K562 (cell line): ENCODE measurements at regions not wholly inside any gene's neighbourhood (a gene's known extent, or its start where the extent isn't known, plus 50 kb on each side); places are given as distances from the start of the nearest gene placed in this dataset.

ENCODE experiments used
- ATAC-seq: fragments of 200-7000 bp; cut with Tn5 transposase; 3 replicates; pipeline ENCODE4 v1.9.1; 2020; ENCODE audit warnings: moderate library complexity
- BruUV-seq: library from RNA; stranded (reverse); fragments of 400-500 nt; replicated peaks from 2 replicates; lab custom pipeline; 2021; lab: Mats Ljungman, UMichigan
- CTCF ChIA-PET: fragments of 300-600 bp; formaldehyde crosslinking; extraction: SDS; loops from one replicate; lab custom pipeline; 2021; ENCODE audit warnings: low intra/inter-chr PET ratio; lab: Yijun Ruan, JAX
- POLR2A ChIA-PET: fragments of 300-600, 350-650 bp; sonication (Branson Sonifier 250); formaldehyde crosslinking; extraction: SDS; loops from one replicate; lab custom pipeline; 2021; ENCODE audit warnings: antibody characterized with exemption, inconsistent platforms; lab: Yijun Ruan, JAX
- DNase-seq, 4 experiments: peaks; one replicate each; pipeline versions ENCODE4 v3.0.0 to v3.0.0-alpha.2; 2011 to 2018; ENCODE audit warnings: low spot score in 3 of 4, mixed read lengths in 3 of 4; ENCODE audit errors: extremely low read depth in 1 of 4
- FAIRE-seq: peaks from 2 replicates; lab custom pipeline; 2011; peaks lifted over from hg19 to GRCh38; lab: Jason Lieb, UNC
- H2AFZ ChIP-seq: 2 replicates; pipeline ENCODE4 v1.6.0; 2011; ENCODE audit warnings: low read depth, low read length, control low read depth, inconsistent platforms
- H3K27ac ChIP-seq: fragments of 200-600 bp; 3 replicates; pipeline ENCODE4 v1.8.0; 2011; ENCODE audit warnings: low read depth, mild to moderate bottlenecking, control low read depth, inconsistent platforms, low read length, moderate library complexity, mixed read lengths; ENCODE audit errors: extremely low read depth
- H3K27me3 ChIP-seq, 2 experiments: fragments of 300-600 bp in 1 of 2; 2 replicates in 1 of 2; 3 replicates in 1 of 2; pipeline versions ENCODE4 v1.6.0 to v1.8.0; 2011; ENCODE audit warnings: inconsistent platforms in 2 of 2, low read length in 2 of 2, mild to moderate bottlenecking in 1 of 2, mixed read lengths in 1 of 2, moderate library complexity in 1 of 2; ENCODE audit not compliant: control insufficient read depth in 2 of 2, insufficient read depth in 2 of 2
- H3K36me3 ChIP-seq: fragments of 300-600 bp; 3 replicates; pipeline ENCODE4 v1.8.0; 2011; ENCODE audit warnings: mild to moderate bottlenecking, low read length, inconsistent platforms; ENCODE audit not compliant: control insufficient read depth, insufficient read depth
- H3K4me1 ChIP-seq, 2 experiments: fragments of 200-600 bp in 1 of 2; replicated peaks in 1 of 2; 2 replicates in 1 of 2; 3 replicates in 1 of 2; pipeline versions ENCODE4 v1.5.1 to v1.8.0; 2011; ENCODE audit warnings: inconsistent platforms in 2 of 2, low read length in 2 of 2, mild to moderate bottlenecking in 1 of 2, mixed read lengths in 1 of 2, moderate library complexity in 1 of 2; ENCODE audit not compliant: control insufficient read depth in 2 of 2, insufficient read depth in 2 of 2
- H3K4me2 ChIP-seq: 2 replicates; pipeline ENCODE4 v1.6.1; 2011; ENCODE audit warnings: low read length, control low read depth, inconsistent platforms, mixed read lengths; ENCODE audit not compliant: insufficient read depth
- H3K4me3 ChIP-seq: fragments of 200-600 bp; sonication (generic), shearing (Covaris generic); 2 replicates; pipeline ENCODE4 v1.5.1; 2016; ENCODE audit warnings: control low read depth, inconsistent platforms
- H3K79me2 ChIP-seq: fragments of 200-600 bp; 3 replicates; pipeline ENCODE4 v1.8.0; 2011; ENCODE audit warnings: low read length, inconsistent platforms; ENCODE audit not compliant: control insufficient read depth, insufficient read depth
- H3K9ac ChIP-seq, 2 experiments: 2 replicates each; pipeline versions ENCODE4 v1.6.0 to v1.6.1; 2011; ENCODE audit warnings: low read depth in 2 of 2, low read length in 2 of 2, control low read depth in 1 of 2, inconsistent platforms in 1 of 2, mild to moderate bottlenecking in 1 of 2, mixed read lengths in 1 of 2; ENCODE audit not compliant: insufficient read depth in 1 of 2
- H3K9me1 ChIP-seq: one replicate; pipeline ENCODE4 v1.6.0; 2011; ENCODE audit warnings: inconsistent platforms, mild to moderate bottlenecking, low read length, moderate library complexity; ENCODE audit not compliant: control insufficient read depth, insufficient read depth
- H3K9me3 ChIP-seq: replicated peaks from 2 replicates; pipeline ENCODE4 v1.5.1; 2011; ENCODE audit warnings: low read depth, low read length, inconsistent platforms; ENCODE audit not compliant: control insufficient read depth, insufficient read depth
- H4K20me1 ChIP-seq: replicated peaks from 2 replicates; pipeline ENCODE4 v1.6.1; 2011; ENCODE audit warnings: low read length, inconsistent platforms, mixed read lengths; ENCODE audit not compliant: control insufficient read depth, insufficient read depth
- BCL6 ChIP-seq: fragments of 250-450 bp; sonication (Bioruptor Pico); IDR thresholded peaks from 2 replicates; pipeline ENCODE4 v1.4.0; 2020
- BRF1 ChIP-seq: IDR thresholded peaks from 3 replicates; pipeline ENCODE4 v1.6.1; 2011; ENCODE audit warnings: borderline replicate concordance, mild to moderate bottlenecking; ENCODE audit not compliant: insufficient read length; ENCODE audit errors: extremely low read depth
- EHMT2 ChIP-seq: fragments of 450-650 bp; IDR thresholded peaks from 2 replicates; pipeline ENCODE4 v1.6.1; 2018; ENCODE audit warnings: antibody characterized with exemption
- RNF219 ChIP-seq: fragments of 250-450 bp; sonication (Bioruptor Pico); IDR thresholded peaks from 2 replicates; pipeline ENCODE4 v1.5.0; 2022; ENCODE audit warnings: mild to moderate bottlenecking
- TAF9B ChIP-seq: fragments of 450-650 bp; IDR thresholded peaks from 2 replicates; pipeline ENCODE4 v1.6.1; 2018; ENCODE audit warnings: mild to moderate bottlenecking; ENCODE audit not compliant: partially characterized antibody
- UBTF ChIP-seq, 2 experiments: IDR thresholded peaks; 2 replicates each; pipeline ENCODE4 v1.6.1; 2012; ENCODE audit warnings: improper control_type of control experiment in 2 of 2, low read depth in 2 of 2, low read length in 2 of 2, borderline replicate concordance in 1 of 2
- ZFX ChIP-seq: sonication (generic); formaldehyde crosslinking; IDR thresholded peaks from 2 replicates; pipeline ENCODE4 v1.8.0; 2022; ENCODE audit warnings: mild to moderate bottlenecking, missing genetic modification reagents, moderate library complexity
- ZNF507 ChIP-seq: conservative IDR thresholded peaks from 2 replicates; pipeline ENCODE4 v1.6.1; 2017; ENCODE audit warnings: missing genetic modification characterization, missing compliant biosample characterization
- WGBS: fragments of 100-300 bp; shearing (Covaris generic); methylation state at CpG from one replicate; pipeline ENCODE4 v1.1.6; 2016; ENCODE audit warnings: low coverage, mixed read lengths; ENCODE audit not compliant: insufficient coverage; ENCODE audit errors: missing lambda C conversion rate; 5-methylcytosine and 5-hydroxymethylcytosine counted together
- in situ Hi-C: fragments of 300-500 bp; cut with MboI; formaldehyde crosslinking; loops from 4 replicates; pipeline ENCODE4 v1.15.0; 2018; ENCODE audit warnings: inconsistent platforms, mixed read lengths
- intact Hi-C: fragments of 100-400 bp; cut with micrococcal nuclease; formaldehyde crosslinking; loops from 2 replicates; pipeline ENCODE4 v1.14.2; 2022

GRCh38 chr1:81392526-81393226 is 408.1 kb upstream of the ADGRL2 start (continued):
- TF ChIP-seq TAF9B (no peak), UBTF (IDR thresholded peaks at IDR 0.05; ENCODE audit: borderline replicate concordance in 1 of 2, low read depth in 2 of 2, low read length in 2 of 2) (no peak)

- H3K27me3 ChIP-seq: no peaks in the 10 kb centered on the region
- no peaks in the 10 kb centered on the region for H3K9me1 ChIP-seq
- no peak overlapping the region for H3K4me2 ChIP-seq
- H3K36me3 ChIP-seq: no peaks in the 10 kb centered on the region
- no peaks in the 10 kb centered on the region for H4K20me1 ChIP-seq
- intact Hi-C loops: no loop called here
- peaks cover 2% of the 10 kb centered on the region; the same call in 1 of the 2 replicates for H3K9me3 ChIP-seq
- in situ Hi-C loops: no loop called here
- CTCF ChIA-PET: no interaction called here
- H2AFZ ChIP-seq: no peak overlapping the region
- POLR2A ChIA-PET: no interaction called here
- no peaks in the 10 kb centered on the region for H3K79me2 ChIP-seq
- no peaks in the 10 kb centered on the region for H3K4me1 ChIP-seq
- TF ChIP-seq ZNF507 (tag): no peak
- TF ChIP-seq ZFX (CRISPR knock-in tag): no peak
- TF ChIP-seq EHMT2: no peak
- TF ChIP-seq BRF1: no peak
- TF ChIP-seq BCL6 (CRISPR knock-in tag): no peak
- TF ChIP-seq RNF219: no peak
- WGBS: 0% methylated on average over 4 of the region's 4 CpGs
- no peak overlapping the region for H3K4me3 ChIP-seq
- BruUV-seq: no TSS peak
- FAIRE-seq (no peak), ATAC-seq (no peak), DNase-seq (no peak)
- H3K9ac ChIP-seq: no peak overlapping the region
- no peak overlapping the region for H3K27ac ChIP-seq
Measured at GRCh38 chr1:81391125-81391828, 409.5 kb upstream of the ADGRL2 start.
